Hepatocyte (in vitro differentiated cells): ENCODE measurements at regions not wholly inside any gene's neighbourhood (a gene's known extent, or its start where the extent isn't known, plus 50 kb on each side); places are given as distances from the start of the nearest gene placed in this dataset.
A peak's percentile ranks its signal among the peaks of the same experiment; 100 is the strongest.

Source experiments
- DNase-seq: peaks from one replicate; pipeline ENCODE4 v3.0.0-alpha.2; 2016; ENCODE audit warnings: low spot score
- H2AFZ ChIP-seq: fragments of 200-600 bp; sonication (generic); 2 replicates; pipeline ENCODE4 v1.6.0; 2016; ENCODE audit warnings: antibody characterized with exemption, mild to moderate bottlenecking
- H3K27ac ChIP-seq: fragments of 200-600 bp; sonication (generic); 2 replicates; pipeline ENCODE4 v1.5.1; 2016; ENCODE audit warnings: mild to moderate bottlenecking
- H3K27me3 ChIP-seq: fragments of 200-600 bp; sonication (generic); 2 replicates; pipeline ENCODE4 v1.6.1; 2016
- H3K36me3 ChIP-seq: fragments of 200-600 bp; sonication (generic); replicated peaks from 2 replicates; pipeline ENCODE4 v1.5.1; 2016; ENCODE audit warnings: low read depth; ENCODE audit not compliant: insufficient read depth
- H3K4me1 ChIP-seq: fragments of 200-600 bp; sonication (generic); 2 replicates; pipeline ENCODE4 v1.5.1; 2016; ENCODE audit warnings: mild to moderate bottlenecking, moderate library complexity; ENCODE audit not compliant: insufficient read depth
- H3K4me2 ChIP-seq: fragments of 200-600 bp; sonication (generic); 2 replicates; pipeline ENCODE4 v1.6.0; 2016
- H3K4me3 ChIP-seq: fragments of 200-600 bp; sonication (generic); 2 replicates; pipeline ENCODE4 v1.5.1; 2016; ENCODE audit warnings: mild to moderate bottlenecking
- H3K79me2 ChIP-seq: fragments of 200-600 bp; sonication (generic); 2 replicates; pipeline ENCODE4 v1.6.0; 2017; ENCODE audit warnings: mild to moderate bottlenecking
- H3K9me2 ChIP-seq: fragments of 200-600 bp; sonication (generic); replicated peaks from 2 replicates; pipeline ENCODE4 v1.6.0; 2017; ENCODE audit warnings: mild to moderate bottlenecking; ENCODE audit not compliant: insufficient read depth
- H3K9me3 ChIP-seq: fragments of 200-600 bp; sonication (generic); 2 replicates; pipeline ENCODE4 v1.5.1; 2016; ENCODE audit warnings: low read depth, mild to moderate bottlenecking
- H4K20me1 ChIP-seq: fragments of 200-600 bp; sonication (generic); 2 replicates; pipeline ENCODE4 v1.6.0; 2016; ENCODE audit warnings: mild to moderate bottlenecking; ENCODE audit not compliant: insufficient read depth, poor library complexity, severe bottlenecking
- EZH2 ChIP-seq: fragments of 200-600 bp; sonication (generic); IDR thresholded peaks from 2 replicates; pipeline ENCODE4 v1.6.1; 2016; ENCODE audit warnings: antibody characterized with exemption, mild to moderate bottlenecking, borderline replicate concordance
- EZH2phosphoT487 ChIP-seq: fragments of 200-600 bp; sonication (generic); IDR thresholded peaks from one replicate; pipeline ENCODE4 v1.6.1; 2018; ENCODE audit warnings: antibody characterized with exemption, mild to moderate bottlenecking, low read depth, moderate library complexity; ENCODE audit not compliant: unreplicated experiment, severe bottlenecking
- WGBS: methylation state at CpG from one replicate; pipeline ENCODE4 v1.1.6; 2016; ENCODE audit warnings: low lambda C conversion rate; ENCODE audit errors: missing lambda C conversion rate; 5-methylcytosine and 5-hydroxymethylcytosine counted together
- TF ChIP-seq, protein P1 (sequence below): fragments of 200-600 bp; sonication (generic); IDR thresholded peaks from 2 replicates; pipeline ENCODE4 v1.5.1; 2016; ENCODE audit warnings: antibody characterized with exemption, mild to moderate bottlenecking; ENCODE audit not compliant: poor library complexity

DNA sequence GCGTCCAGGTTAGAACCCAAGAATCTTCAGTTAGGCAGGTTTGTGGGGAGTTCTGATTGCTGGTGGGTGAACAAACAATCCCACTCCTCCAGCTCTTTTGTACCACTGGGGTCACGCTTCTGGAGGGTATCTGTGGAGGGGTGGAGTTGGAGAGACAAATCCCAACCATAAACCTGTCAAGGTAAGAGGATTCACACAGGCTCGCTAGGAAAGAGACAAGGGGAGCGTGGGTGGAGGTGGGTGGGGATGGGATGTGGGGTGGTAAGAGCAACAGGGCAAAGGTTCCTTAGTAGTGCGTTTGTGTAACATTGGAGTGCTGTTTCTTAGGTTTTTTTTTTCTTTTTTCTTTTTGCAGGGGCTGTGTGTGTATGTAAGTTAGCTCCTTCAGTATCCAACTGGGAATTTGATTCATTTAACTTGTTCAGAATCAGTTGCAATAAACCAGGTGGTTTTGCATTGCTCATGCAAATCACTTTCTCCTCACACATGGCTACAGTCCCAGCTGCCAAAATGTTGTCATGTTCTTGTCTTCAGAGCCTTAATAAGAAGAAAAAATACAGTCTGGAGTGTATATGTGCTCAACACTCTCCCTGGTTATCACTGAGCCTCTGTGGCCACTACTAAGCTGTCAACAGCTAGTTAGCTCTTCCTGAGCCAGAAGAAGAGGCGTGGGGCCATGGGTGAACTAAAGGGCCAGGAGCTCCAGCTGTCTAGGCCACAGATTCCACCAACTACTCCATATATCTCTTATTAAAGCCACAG lies 164.0 kb upstream of the RAD23B start:
- peak; percentile 9 for DNase-seq
- WGBS = 58% methylated on average over 6 of the region's 6 CpGs
- no peaks in the 10 kb centered on the region for H3K27me3 ChIP-seq
- H3K4me1 ChIP-seq = peaks cover 8% of the 10 kb centered on the region
- no peak overlapping the region for H3K4me3 ChIP-seq
- TF ChIP-seq, protein P1, sequence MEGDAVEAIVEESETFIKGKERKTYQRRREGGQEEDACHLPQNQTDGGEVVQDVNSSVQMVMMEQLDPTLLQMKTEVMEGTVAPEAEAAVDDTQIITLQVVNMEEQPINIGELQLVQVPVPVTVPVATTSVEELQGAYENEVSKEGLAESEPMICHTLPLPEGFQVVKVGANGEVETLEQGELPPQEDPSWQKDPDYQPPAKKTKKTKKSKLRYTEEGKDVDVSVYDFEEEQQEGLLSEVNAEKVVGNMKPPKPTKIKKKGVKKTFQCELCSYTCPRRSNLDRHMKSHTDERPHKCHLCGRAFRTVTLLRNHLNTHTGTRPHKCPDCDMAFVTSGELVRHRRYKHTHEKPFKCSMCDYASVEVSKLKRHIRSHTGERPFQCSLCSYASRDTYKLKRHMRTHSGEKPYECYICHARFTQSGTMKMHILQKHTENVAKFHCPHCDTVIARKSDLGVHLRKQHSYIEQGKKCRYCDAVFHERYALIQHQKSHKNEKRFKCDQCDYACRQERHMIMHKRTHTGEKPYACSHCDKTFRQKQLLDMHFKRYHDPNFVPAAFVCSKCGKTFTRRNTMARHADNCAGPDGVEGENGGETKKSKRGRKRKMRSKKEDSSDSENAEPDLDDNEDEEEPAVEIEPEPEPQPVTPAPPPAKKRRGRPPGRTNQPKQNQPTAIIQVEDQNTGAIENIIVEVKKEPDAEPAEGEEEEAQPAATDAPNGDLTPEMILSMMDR = no peak
- TF ChIP-seq EZH2phosphoT487 (no peak), EZH2 (no peak)
- no peak overlapping the region for H2AFZ ChIP-seq
- H3K36me3 ChIP-seq = no peaks in the 10 kb centered on the region
- H3K79me2 ChIP-seq = no peaks in the 10 kb centered on the region
- H4K20me1 ChIP-seq = no peaks in the 10 kb centered on the region
- no peak overlapping the region for H3K27ac ChIP-seq
- H3K9me2 ChIP-seq = no peaks in the 10 kb centered on the region
- no peaks in the 10 kb centered on the region for H3K9me3 ChIP-seq
- peak overlapping the region; percentile 25 for H3K4me2 ChIP-seq

DNA sequence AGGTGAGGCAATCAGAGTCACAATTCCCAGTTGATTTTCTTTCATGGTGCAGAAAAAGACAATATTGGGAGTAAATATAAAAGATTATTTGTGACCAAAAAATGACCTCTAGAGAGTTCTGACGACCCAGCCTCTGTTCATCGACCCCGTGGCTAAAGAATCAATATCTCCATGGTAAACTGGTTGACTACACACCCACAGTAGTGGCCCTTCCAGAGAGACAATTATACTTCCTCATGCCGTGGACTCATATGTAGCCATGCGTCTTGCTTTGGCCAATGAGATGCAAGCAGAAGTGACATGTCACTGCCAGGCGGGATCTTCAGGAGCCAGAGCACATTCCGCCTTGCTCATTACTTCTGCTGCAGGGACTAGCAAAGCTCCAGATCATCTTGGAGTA lies 163.3 kb upstream of the RAD23B start:
- 88% methylated on average over 7 of the region's 7 CpGs for WGBS
- Histone ChIP-seq H3K9me2 (no peaks in the 10 kb centered on the region), H3K36me3 (no peaks in the 10 kb centered on the region), H3K4me2 (no peak overlapping the region), H3K9me3 (no peaks in the 10 kb centered on the region), H3K79me2 (no peaks in the 10 kb centered on the region), H3K27me3 (no peaks in the 10 kb centered on the region), H3K4me1 (peaks cover 8% of the 10 kb centered on the region), H4K20me1 (no peaks in the 10 kb centered on the region), H3K4me3 (no peak overlapping the region), H3K27ac (no peak overlapping the region), H2AFZ (no peak overlapping the region)
- TF ChIP-seq, protein P1 = no peak
- TF ChIP-seq EZH2 (no peak), EZH2phosphoT487 (no peak)
- DNase-seq = no peak

DNA sequence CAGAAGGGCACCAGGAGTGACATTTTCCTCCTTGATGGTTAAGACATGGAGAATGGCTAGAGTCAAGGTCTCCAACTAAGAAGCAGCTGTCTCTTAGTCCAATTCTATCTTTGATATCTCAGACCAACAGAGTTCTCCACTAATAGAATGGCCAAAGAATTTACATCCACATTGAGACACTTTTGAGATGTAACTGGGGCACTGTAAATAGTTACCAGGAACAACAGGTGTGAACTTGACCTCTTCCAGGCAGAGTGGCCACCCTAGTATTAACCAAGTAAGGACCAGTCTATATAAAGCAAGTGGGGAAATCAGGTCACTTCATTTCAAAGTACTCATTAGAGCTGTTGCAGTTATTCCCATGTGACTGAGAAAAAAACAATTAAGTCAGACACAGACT lies 159.7 kb upstream of the RAD23B start:
- Histone ChIP-seq H2AFZ (no peak overlapping the region), H3K4me2 (no peak overlapping the region), H3K36me3 (no peaks in the 10 kb centered on the region), H3K27me3 (no peaks in the 10 kb centered on the region), H3K9me2 (no peaks in the 10 kb centered on the region), H3K4me1 (peaks cover 8% of the 10 kb centered on the region), H3K27ac (no peak overlapping the region), H3K9me3 (no peaks in the 10 kb centered on the region), H3K4me3 (no peak overlapping the region), H4K20me1 (no peaks in the 10 kb centered on the region), H3K79me2 (no peaks in the 10 kb centered on the region)
- no peak for TF ChIP-seq EZH2phosphoT487
- no peak for DNase-seq

DNA sequence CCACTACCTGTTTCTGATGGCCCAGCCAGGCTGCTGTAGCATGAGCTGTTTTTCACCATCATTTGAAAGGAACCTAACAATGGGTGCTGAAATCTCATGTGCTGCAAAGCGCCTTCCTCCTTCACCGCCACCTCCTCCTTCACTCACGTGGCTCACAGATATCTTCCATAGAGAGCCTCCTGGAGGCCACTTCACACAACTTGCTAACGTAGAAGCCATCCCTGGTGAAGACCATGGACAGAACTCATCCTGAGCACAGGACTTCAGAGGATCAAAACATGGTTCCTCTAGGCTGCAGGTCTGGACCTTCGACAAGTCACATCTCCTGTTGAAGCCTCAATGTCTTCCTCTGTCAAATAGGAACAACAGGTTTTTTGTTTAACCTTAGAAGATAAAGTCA lies 155.5 kb upstream of the RAD23B start:
- Histone ChIP-seq H3K4me1 (peaks cover 3% of the 10 kb centered on the region), H4K20me1 (no peaks in the 10 kb centered on the region), H2AFZ (no peak overlapping the region), H3K79me2 (no peaks in the 10 kb centered on the region), H3K4me2 (no peak overlapping the region), H3K4me3 (no peak overlapping the region), H3K36me3 (no peaks in the 10 kb centered on the region), H3K27ac (no peak overlapping the region), H3K9me2 (no peaks in the 10 kb centered on the region), H3K27me3 (no peaks in the 10 kb centered on the region), H3K9me3 (no peaks in the 10 kb centered on the region)
- DNase-seq = no peak
- TF ChIP-seq EZH2phosphoT487 = no peak
- no peak for TF ChIP-seq EZH2
- TF ChIP-seq, protein P1 = no peak
- WGBS = 74% methylated on average over 5 of the region's 5 CpGs
